ENCODE measurements at regions not wholly inside any gene's neighbourhood (a gene's known extent, or its start where the extent isn't known, plus 50 kb on each side); places are given as distances from the start of the nearest gene placed in this dataset.

DNA sequence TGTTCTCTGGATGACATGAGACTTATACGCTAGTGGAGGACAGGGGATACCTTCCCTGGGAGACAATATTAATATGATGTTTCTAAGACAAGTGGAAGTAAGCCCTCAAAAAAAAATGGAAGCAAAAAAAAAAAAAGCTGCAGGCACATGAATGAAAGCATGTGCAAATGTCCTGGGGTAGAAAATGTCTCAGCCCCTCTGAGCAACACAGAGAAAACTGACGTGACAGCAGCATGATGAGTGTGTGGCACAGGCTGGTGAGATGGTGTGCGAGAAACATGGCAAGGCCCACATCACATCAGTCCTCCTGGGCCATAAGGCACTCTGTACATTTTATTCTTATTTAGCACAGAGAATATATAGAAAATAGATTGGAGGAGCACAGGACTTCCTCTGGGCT lies 254.7 kb upstream of the PFKP start:
- TF ChIP-seq, protein P1, sequence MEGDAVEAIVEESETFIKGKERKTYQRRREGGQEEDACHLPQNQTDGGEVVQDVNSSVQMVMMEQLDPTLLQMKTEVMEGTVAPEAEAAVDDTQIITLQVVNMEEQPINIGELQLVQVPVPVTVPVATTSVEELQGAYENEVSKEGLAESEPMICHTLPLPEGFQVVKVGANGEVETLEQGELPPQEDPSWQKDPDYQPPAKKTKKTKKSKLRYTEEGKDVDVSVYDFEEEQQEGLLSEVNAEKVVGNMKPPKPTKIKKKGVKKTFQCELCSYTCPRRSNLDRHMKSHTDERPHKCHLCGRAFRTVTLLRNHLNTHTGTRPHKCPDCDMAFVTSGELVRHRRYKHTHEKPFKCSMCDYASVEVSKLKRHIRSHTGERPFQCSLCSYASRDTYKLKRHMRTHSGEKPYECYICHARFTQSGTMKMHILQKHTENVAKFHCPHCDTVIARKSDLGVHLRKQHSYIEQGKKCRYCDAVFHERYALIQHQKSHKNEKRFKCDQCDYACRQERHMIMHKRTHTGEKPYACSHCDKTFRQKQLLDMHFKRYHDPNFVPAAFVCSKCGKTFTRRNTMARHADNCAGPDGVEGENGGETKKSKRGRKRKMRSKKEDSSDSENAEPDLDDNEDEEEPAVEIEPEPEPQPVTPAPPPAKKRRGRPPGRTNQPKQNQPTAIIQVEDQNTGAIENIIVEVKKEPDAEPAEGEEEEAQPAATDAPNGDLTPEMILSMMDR (conservative IDR thresholded peaks at IDR 0.05; ENCODE audit: low read depth, low read length) = no peak
- TF ChIP-seq POLR2A (IDR thresholded peaks at IDR 0.05; ENCODE audit: low read depth, low read length) = no peak
- no peak for TF ChIP-seq RCOR1 (IDR thresholded peaks at IDR 0.05; ENCODE audit: insufficient replicate concordance, low read length)
- TF ChIP-seq, protein P2, sequence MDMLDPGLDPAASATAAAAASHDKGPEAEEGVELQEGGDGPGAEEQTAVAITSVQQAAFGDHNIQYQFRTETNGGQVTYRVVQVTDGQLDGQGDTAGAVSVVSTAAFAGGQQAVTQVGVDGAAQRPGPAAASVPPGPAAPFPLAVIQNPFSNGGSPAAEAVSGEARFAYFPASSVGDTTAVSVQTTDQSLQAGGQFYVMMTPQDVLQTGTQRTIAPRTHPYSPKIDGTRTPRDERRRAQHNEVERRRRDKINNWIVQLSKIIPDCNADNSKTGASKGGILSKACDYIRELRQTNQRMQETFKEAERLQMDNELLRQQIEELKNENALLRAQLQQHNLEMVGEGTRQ (IDR thresholded peaks at IDR 0.05; ENCODE audit: low read depth, low read length) = no peak
